ENCODE measurements at regions not wholly inside any gene's neighbourhood (a gene's known extent, or its start where the extent isn't known, plus 50 kb on each side); places are given as distances from the start of the nearest gene placed in this dataset.
"Not testable (repeated sequence)": the region's sequence is repeated elsewhere in the genome, so short reads cannot be mapped to it uniquely, and the experiment has no call there.

- Histone ChIP-seq H4K20me1 (ENCODE audit: control insufficient read depth, insufficient read depth, low read depth, low read length) (no peaks in the 10 kb centered on the region), H3K9me3 (ENCODE audit: control insufficient read depth, insufficient read depth, low read length) (no peaks in the 10 kb centered on the region), H3K4me1 (ENCODE audit: control insufficient read depth, low read length) (no peaks in the 10 kb centered on the region), H3F3A (ENCODE audit: control insufficient read depth, insufficient read depth) (no peaks in the 10 kb centered on the region), H3K9me2 (replicated peaks; ENCODE audit: control insufficient read depth, low read length) (no peaks in the 10 kb centered on the region), H3K36me3 (ENCODE audit: control insufficient read depth, low read length) (no peaks in the 10 kb centered on the region), H3K4me3 (ENCODE audit: low read length) (no peak overlapping the region), H3K27me3 (ENCODE audit: control insufficient read depth, low read length) (no peaks in the 10 kb centered on the region), H3K27ac (ENCODE audit: low read depth, low read length) (no peak overlapping the region), H3K79me2 (ENCODE audit: control insufficient read depth, low read length) (no peaks in the 10 kb centered on the region), H3K4me2 (ENCODE audit: low read length) (no peak overlapping the region)
- TF ChIP-seq CTCF (IDR thresholded peaks at IDR 0.05; ENCODE audit: low read depth, low read length, poor library complexity, severe bottlenecking): no peak
- TF ChIP-seq EZH2phosphoT487 (IDR thresholded peaks at IDR 0.05; ENCODE audit: borderline replicate concordance, low read length): no peak
Observed at GRCh38 chr4:138861135-138861534, 154.4 kb upstream of the NOCT start.

- not testable (repeated sequence) for H3K9me3 ChIP-seq (ENCODE audit: control insufficient read depth, insufficient read depth, low read length); H3K4me1 ChIP-seq (ENCODE audit: control insufficient read depth, low read length); H3K4me3 ChIP-seq (ENCODE audit: low read length); H3K27ac ChIP-seq (ENCODE audit: low read depth, low read length); H4K20me1 ChIP-seq (ENCODE audit: control insufficient read depth, insufficient read depth, low read depth, low read length); H3K36me3 ChIP-seq (ENCODE audit: control insufficient read depth, low read length); H3F3A ChIP-seq (ENCODE audit: control insufficient read depth, insufficient read depth); H3K27me3 ChIP-seq (ENCODE audit: control insufficient read depth, low read length); H3K9me2 ChIP-seq (replicated peaks; ENCODE audit: control insufficient read depth, low read length); H3K79me2 ChIP-seq (ENCODE audit: control insufficient read depth, low read length); H3K4me2 ChIP-seq (ENCODE audit: low read length)
Observed at GRCh38 chr4:138860357-138860756, 155.2 kb upstream of the NOCT start.

- Histone ChIP-seq H3K9me3 (ENCODE audit: control insufficient read depth, insufficient read depth, low read length) (no peaks in the 10 kb centered on the region), H3K9me2 (replicated peaks; ENCODE audit: control insufficient read depth, low read length) (no peaks in the 10 kb centered on the region), H3F3A (ENCODE audit: control insufficient read depth, insufficient read depth) (no peaks in the 10 kb centered on the region), H3K4me3 (ENCODE audit: low read length) (no peak overlapping the region), H3K4me2 (ENCODE audit: low read length) (no peak overlapping the region), H3K27me3 (ENCODE audit: control insufficient read depth, low read length) (no peaks in the 10 kb centered on the region), H4K20me1 (ENCODE audit: control insufficient read depth, insufficient read depth, low read depth, low read length) (no peaks in the 10 kb centered on the region), H3K4me1 (ENCODE audit: control insufficient read depth, low read length) (no peaks in the 10 kb centered on the region), H3K27ac (ENCODE audit: low read depth, low read length) (no peak overlapping the region), H3K79me2 (ENCODE audit: control insufficient read depth, low read length) (no peaks in the 10 kb centered on the region), H3K36me3 (ENCODE audit: control insufficient read depth, low read length) (no peaks in the 10 kb centered on the region)
- no peak for TF ChIP-seq CTCF (IDR thresholded peaks at IDR 0.05; ENCODE audit: low read depth, low read length, poor library complexity, severe bottlenecking)
- TF ChIP-seq EZH2phosphoT487 (IDR thresholded peaks at IDR 0.05; ENCODE audit: borderline replicate concordance, low read length): no peak
Observed at GRCh38 chr4:138859254-138859653, 156.3 kb upstream of the NOCT start.

GRCh38 chr4:138858419-138858818, 157.2 kb upstream of the NOCT start:
- H3K9me2 ChIP-seq (replicated peaks; ENCODE audit: control insufficient read depth, low read length): no peaks in the 10 kb centered on the region
- no peaks in the 10 kb centered on the region for H3K79me2 ChIP-seq (ENCODE audit: control insufficient read depth, low read length)
- TF ChIP-seq EZH2phosphoT487 (IDR thresholded peaks at IDR 0.05; ENCODE audit: borderline replicate concordance, low read length): no peak
- no peak for TF ChIP-seq CTCF (IDR thresholded peaks at IDR 0.05; ENCODE audit: low read depth, low read length, poor library complexity, severe bottlenecking)
- H3K27me3 ChIP-seq (ENCODE audit: control insufficient read depth, low read length): no peaks in the 10 kb centered on the region
- H3K36me3 ChIP-seq (ENCODE audit: control insufficient read depth, low read length): no peaks in the 10 kb centered on the region
- no peak overlapping the region for H3K4me2 ChIP-seq (ENCODE audit: low read length)
- H3K9me3 ChIP-seq (ENCODE audit: control insufficient read depth, insufficient read depth, low read length): no peaks in the 10 kb centered on the region
- no peaks in the 10 kb centered on the region for H4K20me1 ChIP-seq (ENCODE audit: control insufficient read depth, insufficient read depth, low read depth, low read length)
- no peak overlapping the region for H3K27ac ChIP-seq (ENCODE audit: low read depth, low read length)
- H3K4me3 ChIP-seq (ENCODE audit: low read length): no peak overlapping the region
- H3K4me1 ChIP-seq (ENCODE audit: control insufficient read depth, low read length): no peaks in the 10 kb centered on the region
- H3F3A ChIP-seq (ENCODE audit: control insufficient read depth, insufficient read depth): no peaks in the 10 kb centered on the region

Measured in DOHH2 (cell line).